LNCaP clone FGC (cell line): ENCODE measurements at regions not wholly inside any gene's neighbourhood (a gene's known extent, or its start where the extent isn't known, plus 50 kb on each side); places are given as distances from the start of the nearest gene placed in this dataset.

Experiments used
- DNase-seq: peaks from one replicate; pipeline ENCODE4 v3.0.0-alpha.2; 2011; ENCODE audit warnings: low read depth
- H3K4me3 ChIP-seq: 2 replicates; pipeline ENCODE4 v1.5.1; 2011; ENCODE audit warnings: mild to moderate bottlenecking, low read depth, low read length, control low read depth
- CTCF ChIP-seq: IDR thresholded peaks from 2 replicates; pipeline ENCODE4 v1.5.1; 2012; ENCODE audit warnings: mild to moderate bottlenecking; ENCODE audit not compliant: control insufficient read depth, insufficient read depth; ENCODE audit errors: extremely low read depth

- no peak for DNase-seq
- no peak for TF ChIP-seq CTCF
- H3K4me3 ChIP-seq = no peak overlapping the region
These were observed 832.8 kb downstream of the NCAM2 start for GRCh38 chr21:21831036-21831435.

- DNase-seq = no peak
- H3K4me3 ChIP-seq = no peak overlapping the region
- no peak for TF ChIP-seq CTCF
These were observed 847.7 kb downstream of the NCAM2 start for GRCh38 chr21:21845901-21846300.

- H3K4me3 ChIP-seq = no peak overlapping the region
- DNase-seq = no peak
- no peak for TF ChIP-seq CTCF
These were observed 853.0 kb downstream of the NCAM2 start for GRCh38 chr21:21851205-21851604.

GRCh38 chr21:21851657-21852056 lies 853.4 kb downstream of the NCAM2 start:
- DNase-seq = peak; percentile 54
- no peak overlapping the region for H3K4me3 ChIP-seq
- TF ChIP-seq CTCF = no peak

- DNase-seq = no peak
- H3K4me3 ChIP-seq = no peak overlapping the region
- no peak for TF ChIP-seq CTCF
These were observed 860.5 kb downstream of the NCAM2 start for GRCh38 chr21:21858502-21859334.

- no peak for DNase-seq
- H3K4me3 ChIP-seq = no peak overlapping the region
- TF ChIP-seq CTCF = no peak
These were observed 862.7 kb downstream of the NCAM2 start for GRCh38 chr21:21860888-21861287.
